Gastroesophageal sphincter (tissue), 4 donors: ENCODE measurements at regions not wholly inside any gene's neighbourhood (a gene's known extent, or its start where the extent isn't known, plus 50 kb on each side); places are given as distances from the start of the nearest gene placed in this dataset.

Experiments used
- ATAC-seq: fragments of 150-250 bp; one replicate; pipeline ENCODE4 v1.9.1; 2016; ENCODE audit warnings: mild to moderate bottlenecking, moderate library complexity
- H3K27ac ChIP-seq, 4 donors: fragments of 200-600 bp; sonication (generic) in 3 of 4; 1 replicate in 3 of 4; 2 replicates in 1 of 4; pipeline ENCODE4 v1.5.1; 2016 to 2019
- H3K27me3 ChIP-seq: fragments of 200-600 bp; sonication (generic); one replicate; pipeline ENCODE4 v1.5.1; 2019
- H3K36me3 ChIP-seq, 2 donors: fragments of 200-600 bp; sonication (generic); one replicate each; pipeline ENCODE4 v1.5.1; 2019; ENCODE audit warnings: control low read depth in 1 of 2
- H3K4me1 ChIP-seq, 3 donors: fragments of 200-600 bp; sonication (generic); 1 replicate in 2 of 3; 2 replicates in 1 of 3; pipeline ENCODE4 v1.5.1; 2016 to 2019; ENCODE audit warnings: control low read depth in 2 of 3
- H3K4me3 ChIP-seq, 2 donors: fragments of 200-600 bp; sonication (generic); one replicate each; pipeline ENCODE4 v1.5.1; 2019; ENCODE audit warnings: mild to moderate bottlenecking in 1 of 2, moderate library complexity in 1 of 2
- H3K9me3 ChIP-seq, 3 donors: fragments of 200-600 bp; sonication (generic); one replicate each; pipeline ENCODE4 v1.5.1; 2017 to 2019; ENCODE audit warnings: control low read depth in 2 of 3
- EP300 ChIP-seq: sonication (generic); formaldehyde crosslinking; IDR thresholded peaks from one replicate; pipeline ENCODE4 v1.6.1; 2017; ENCODE audit warnings: antibody characterized with exemption, mild to moderate bottlenecking
- POLR2A ChIP-seq, 2 donors: fragments of 450-650 bp; IDR thresholded peaks; one replicate each; pipeline ENCODE4 v1.6.1; 2017; ENCODE audit warnings: antibody characterized with exemption in 2 of 2, mild to moderate bottlenecking in 2 of 2, moderate library complexity in 1 of 2
- POLR2AphosphoS5 ChIP-seq: sonication (generic); formaldehyde crosslinking; IDR thresholded peaks from one replicate; pipeline ENCODE4 v1.6.1; 2017; ENCODE audit warnings: antibody characterized with exemption
- WGBS, 2 donors: methylation state at CpG; one replicate each; pipeline ENCODE4 v1.1.5; 2018; ENCODE audit warnings: low coverage in 1 of 2; 5-methylcytosine and 5-hydroxymethylcytosine counted together
- TF ChIP-seq, protein P1 (sequence below), 4 experiments: fragments of 200-600 bp in 2 of 4; fragments of 450-650 bp in 2 of 4; sonication (generic) in 1 of 4; IDR thresholded peaks; one replicate each; pipeline ENCODE4 v1.5.1; 2017 to 2019; ENCODE audit warnings: antibody characterized with exemption in 4 of 4, mild to moderate bottlenecking in 2 of 4, moderate library complexity in 2 of 4

DNA sequence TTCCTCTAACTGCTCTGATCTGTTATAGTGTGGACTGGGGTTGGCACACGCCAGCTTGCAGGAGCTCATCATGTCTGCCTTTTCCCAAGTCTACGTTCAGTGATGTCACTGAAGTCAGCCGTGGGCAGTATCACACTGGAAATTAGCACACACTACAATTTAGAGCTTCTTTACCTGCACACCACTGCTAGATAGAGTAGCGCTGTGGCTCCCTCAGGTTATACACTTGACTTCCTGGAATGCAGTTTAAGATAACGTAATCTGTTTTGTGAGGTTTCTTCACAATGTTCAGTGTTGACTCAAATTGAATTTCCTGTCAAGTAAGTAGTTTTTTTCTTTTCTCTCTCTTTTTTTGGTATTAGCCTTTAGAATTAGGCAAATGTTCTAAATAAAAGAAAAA is 487.2 kb downstream of the DCDC2C start:
- TF ChIP-seq EP300 = no peak
- no peak for TF ChIP-seq POLR2A (IDR thresholded peaks at IDR 0.05)
- no peak for TF ChIP-seq POLR2AphosphoS5
- TF ChIP-seq, protein P1, sequence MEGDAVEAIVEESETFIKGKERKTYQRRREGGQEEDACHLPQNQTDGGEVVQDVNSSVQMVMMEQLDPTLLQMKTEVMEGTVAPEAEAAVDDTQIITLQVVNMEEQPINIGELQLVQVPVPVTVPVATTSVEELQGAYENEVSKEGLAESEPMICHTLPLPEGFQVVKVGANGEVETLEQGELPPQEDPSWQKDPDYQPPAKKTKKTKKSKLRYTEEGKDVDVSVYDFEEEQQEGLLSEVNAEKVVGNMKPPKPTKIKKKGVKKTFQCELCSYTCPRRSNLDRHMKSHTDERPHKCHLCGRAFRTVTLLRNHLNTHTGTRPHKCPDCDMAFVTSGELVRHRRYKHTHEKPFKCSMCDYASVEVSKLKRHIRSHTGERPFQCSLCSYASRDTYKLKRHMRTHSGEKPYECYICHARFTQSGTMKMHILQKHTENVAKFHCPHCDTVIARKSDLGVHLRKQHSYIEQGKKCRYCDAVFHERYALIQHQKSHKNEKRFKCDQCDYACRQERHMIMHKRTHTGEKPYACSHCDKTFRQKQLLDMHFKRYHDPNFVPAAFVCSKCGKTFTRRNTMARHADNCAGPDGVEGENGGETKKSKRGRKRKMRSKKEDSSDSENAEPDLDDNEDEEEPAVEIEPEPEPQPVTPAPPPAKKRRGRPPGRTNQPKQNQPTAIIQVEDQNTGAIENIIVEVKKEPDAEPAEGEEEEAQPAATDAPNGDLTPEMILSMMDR (IDR thresholded peaks at IDR 0.05) = no peak
- ATAC-seq = no peak
- Histone ChIP-seq H3K4me1 (no peaks in the 10 kb centered on the region), H3K36me3 (no peaks in the 10 kb centered on the region), H3K9me3 (peaks cover 0 to 4% (median 0%) of the 10 kb centered on the region in 3 donors), H3K27me3 (no peaks in the 10 kb centered on the region), H3K4me3 (no peak overlapping the region), H3K27ac (no peak overlapping the region)
- WGBS, 2 donors = 76 to 85% methylated on average over 5 of the region's 5 CpGs

DNA sequence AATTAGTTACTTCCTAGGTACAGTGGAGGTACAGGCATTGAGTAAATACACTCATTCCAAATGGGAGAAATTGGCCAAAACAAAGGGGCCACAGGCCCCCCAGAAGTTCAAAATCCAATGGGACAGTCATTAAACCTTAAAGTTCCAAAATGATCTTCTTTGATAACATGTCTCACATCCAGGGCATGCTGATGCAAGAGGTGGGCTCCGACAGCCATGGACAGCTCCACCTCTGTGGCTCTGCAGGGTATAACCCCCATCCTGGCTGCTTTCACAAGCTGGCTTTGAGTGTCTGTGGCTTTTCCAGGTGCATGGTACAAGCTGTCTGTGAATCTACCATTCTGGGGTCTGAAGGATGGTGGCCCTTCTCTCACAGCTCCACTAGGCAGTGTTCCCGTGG is 488.7 kb downstream of the DCDC2C start:
- TF ChIP-seq POLR2A (IDR thresholded peaks at IDR 0.05) (no peak), POLR2AphosphoS5 (no peak), EP300 (no peak)
- TF ChIP-seq, protein P1 (IDR thresholded peaks at IDR 0.05) = no peak
- no peak overlapping the region for H3K27ac ChIP-seq
- H3K4me1 ChIP-seq = no peaks in the 10 kb centered on the region
- WGBS, 2 donors = 100% methylated on average over 1 of the region's 2 CpGs
- no peaks in the 10 kb centered on the region for H3K27me3 ChIP-seq
- no peak overlapping the region for H3K4me3 ChIP-seq
- no peak for ATAC-seq
- H3K9me3 ChIP-seq = peaks cover 0 to 4% (median 0%) of the 10 kb centered on the region in 3 donors
- H3K36me3 ChIP-seq = no peaks in the 10 kb centered on the region

DNA sequence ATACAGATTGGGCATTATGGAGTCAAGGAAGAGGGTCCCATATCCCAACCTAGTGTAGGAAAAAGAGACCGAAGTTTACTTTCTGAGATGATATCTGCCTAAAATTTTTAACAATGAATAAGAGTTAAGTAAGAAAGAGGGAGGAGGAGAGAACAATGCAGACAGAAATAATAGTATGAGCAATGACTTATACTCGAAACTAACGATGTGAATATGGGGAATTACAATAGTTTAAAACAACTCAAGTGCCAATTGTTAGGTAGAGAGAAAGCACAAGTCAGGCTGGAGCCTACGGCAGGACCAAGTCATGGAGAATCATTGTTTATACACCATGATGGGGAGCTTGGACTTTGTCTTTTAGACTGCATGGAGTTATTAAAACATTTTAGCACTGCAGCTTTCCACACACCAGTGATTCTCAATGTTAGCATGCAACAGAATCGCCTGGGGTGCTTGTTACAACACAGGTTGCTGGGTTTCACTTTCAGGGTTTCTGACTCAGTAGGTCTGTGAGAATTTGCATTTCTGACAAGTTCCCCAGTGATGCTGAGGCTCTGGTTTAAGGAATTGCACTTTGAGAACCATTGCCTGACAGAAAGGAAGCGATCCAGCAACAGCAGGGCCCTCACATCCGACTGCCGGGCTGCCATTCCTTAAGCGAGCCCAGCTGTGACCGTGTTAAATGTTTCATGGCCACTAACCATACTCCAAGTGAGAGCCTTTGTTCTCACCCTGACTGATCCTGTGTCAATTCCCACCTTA is 511.2 kb downstream of the DCDC2C start:
- Histone ChIP-seq H3K27ac (no peak overlapping the region), H3K36me3 (no peaks in the 10 kb centered on the region), H3K27me3 (no peaks in the 10 kb centered on the region), H3K9me3 (no peaks in the 10 kb centered on the region), H3K4me1 (no peaks in the 10 kb centered on the region), H3K4me3 (no peak overlapping the region)
- TF ChIP-seq POLR2AphosphoS5 = no peak
- no peak for TF ChIP-seq EP300
- no peak for TF ChIP-seq POLR2A (IDR thresholded peaks at IDR 0.05)
- TF ChIP-seq, protein P1 (IDR thresholded peaks at IDR 0.05) = no peak
- no peak for ATAC-seq
- WGBS, 2 donors = 59 to 71% methylated on average over 9 to 10 of the region's 10 CpGs

DNA sequence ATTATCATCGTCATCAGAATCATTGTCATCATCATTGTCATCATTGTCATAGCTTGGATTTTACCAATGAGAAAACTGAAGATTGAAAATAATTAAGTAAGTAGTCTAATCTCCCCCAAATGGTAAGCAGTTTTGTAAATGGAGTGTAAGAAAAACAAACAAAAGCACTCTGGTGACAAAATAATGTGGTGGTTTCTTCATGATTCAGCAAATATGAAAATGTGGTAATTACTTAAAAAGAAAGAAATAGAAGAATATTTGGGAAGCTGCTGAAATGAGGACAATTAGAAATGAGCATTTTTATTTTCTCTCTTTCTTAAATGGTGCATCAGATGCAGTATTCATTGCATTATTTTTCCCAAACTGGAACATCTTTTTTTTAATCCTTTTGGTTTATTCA is 514.4 kb downstream of the DCDC2C start:
- no peak overlapping the region for H3K4me3 ChIP-seq
- no peak for ATAC-seq

More for the DNA sequence above, 514.4 kb downstream of the DCDC2C start:
- TF ChIP-seq POLR2AphosphoS5 (no peak), EP300 (no peak), POLR2A (IDR thresholded peaks at IDR 0.05) (no peak)
- TF ChIP-seq, protein P1 (IDR thresholded peaks at IDR 0.05) = no peak
- H3K9me3 ChIP-seq = no peaks in the 10 kb centered on the region
- H3K27ac ChIP-seq = no peak overlapping the region
- H3K27me3 ChIP-seq = no peaks in the 10 kb centered on the region
- H3K36me3 ChIP-seq = no peaks in the 10 kb centered on the region
- no peaks in the 10 kb centered on the region for H3K4me1 ChIP-seq
- WGBS, 2 donors = 100% methylated on average over 1 of the region's 1 CpG; no CpG with 5 or more reads in 1 of the 2 donors
